Left colon (tissue), 2 donors: ENCODE measurements at regions not wholly inside any gene's neighbourhood (a gene's known extent, or its start where the extent isn't known, plus 50 kb on each side); places are given as distances from the start of the nearest gene placed in this dataset.
A peak's percentile ranks its signal among the peaks of the same experiment; 100 is the strongest.
"Not testable (repeated sequence)": the region's sequence is repeated elsewhere in the genome, so short reads cannot be mapped to it uniquely, and the experiment has no call there.

Experiments
- ATAC-seq: fragments of 200-7000 bp; cut with Tn5 transposase; one replicate; pipeline ENCODE4 v1.9.1; 2020; ENCODE audit warnings: mild to moderate bottlenecking, moderate library complexity
- DNase-seq, 2 donors: peaks; one replicate each; pipeline ENCODE4 v3.0.0-alpha.2; 2020
- intact Hi-C, 2 donors: fragments of 100-400 bp; cut with DNase I in 1 of 2; cut with micrococcal nuclease in 1 of 2; formaldehyde crosslinking; loops; one replicate each; pipeline versions ENCODE4 v1.11.2 to v1.14.0; 2022; cut with DNase I, micrococcal nuclease
- donor health status: DM: no; HTN: no; CAD: no.
- donor health status: DM: yes; HTN: yes; CAD: no.

DNA sequence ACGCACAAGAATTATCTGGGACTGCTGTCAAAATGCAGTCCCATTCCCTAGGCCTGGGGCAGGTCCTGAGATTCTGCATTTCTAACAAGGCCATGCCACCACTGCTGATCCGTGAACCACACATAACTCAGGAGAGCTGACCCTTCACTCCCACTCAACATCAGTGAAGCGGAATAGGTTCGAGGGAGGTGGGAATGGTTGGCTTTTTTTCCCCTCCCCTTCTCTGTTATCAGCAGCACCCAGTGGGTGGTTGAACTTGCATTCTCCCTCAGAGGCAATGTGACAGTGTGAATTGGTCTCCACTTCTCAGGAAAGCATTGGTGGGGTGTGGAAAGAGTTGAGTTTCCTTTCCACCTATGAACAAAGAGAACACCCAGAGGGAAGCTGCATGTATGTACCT, 344.3 kb downstream of the GADD45G start:
- intact Hi-C loops: no loop called here
- ATAC-seq (no peak), DNase-seq (no peak)

DNA sequence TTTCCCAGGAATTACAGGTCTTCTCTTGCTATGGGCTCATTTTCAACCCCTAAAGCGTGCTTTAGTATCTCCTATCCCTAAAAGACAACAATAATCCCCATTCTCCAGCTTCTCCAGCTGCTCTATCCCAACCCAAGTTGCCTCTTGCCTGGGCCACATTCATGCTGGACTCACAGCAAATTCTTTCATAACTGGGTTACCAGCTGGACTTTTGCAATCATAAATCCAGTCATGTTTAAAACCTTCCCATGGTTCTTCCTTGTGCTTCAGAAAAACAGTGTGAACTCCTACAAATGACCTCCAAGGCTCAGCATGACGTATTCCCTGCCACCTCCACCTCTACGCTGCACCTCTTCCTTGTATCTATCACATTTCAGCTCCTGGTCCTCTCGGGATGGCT, 346.9 kb downstream of the GADD45G start:
- no peak for ATAC-seq
- intact Hi-C loops: no loop called here
- DNase-seq: no peak

DNA sequence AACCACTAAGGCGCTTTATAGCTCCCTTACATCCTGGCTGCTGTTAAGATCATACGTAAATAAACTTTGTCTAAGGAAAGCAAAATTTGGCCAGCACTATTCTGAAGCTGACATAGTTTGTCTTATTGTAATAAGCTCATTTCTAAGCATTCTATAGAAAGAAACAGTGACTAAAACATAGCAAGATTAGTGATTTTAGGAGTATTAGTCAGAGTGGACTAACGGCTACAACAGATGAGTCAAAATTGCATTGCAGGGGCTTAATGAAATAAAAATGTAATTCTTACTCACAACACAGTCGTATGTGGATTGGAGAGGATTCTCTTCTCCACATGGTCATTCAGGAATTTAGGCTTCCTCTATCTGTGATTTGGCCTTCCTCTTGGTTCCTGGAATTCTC, 347.6 kb downstream of the GADD45G start:
- ATAC-seq: no peak
- DNase-seq: no peak
- intact Hi-C loops: no loop called here

- DNase-seq, ATAC-seq, intact Hi-C loops: not testable (repeated sequence)
Measured at GRCh38 chr9:89953263-89953662, 348.5 kb downstream of the GADD45G start.

DNA sequence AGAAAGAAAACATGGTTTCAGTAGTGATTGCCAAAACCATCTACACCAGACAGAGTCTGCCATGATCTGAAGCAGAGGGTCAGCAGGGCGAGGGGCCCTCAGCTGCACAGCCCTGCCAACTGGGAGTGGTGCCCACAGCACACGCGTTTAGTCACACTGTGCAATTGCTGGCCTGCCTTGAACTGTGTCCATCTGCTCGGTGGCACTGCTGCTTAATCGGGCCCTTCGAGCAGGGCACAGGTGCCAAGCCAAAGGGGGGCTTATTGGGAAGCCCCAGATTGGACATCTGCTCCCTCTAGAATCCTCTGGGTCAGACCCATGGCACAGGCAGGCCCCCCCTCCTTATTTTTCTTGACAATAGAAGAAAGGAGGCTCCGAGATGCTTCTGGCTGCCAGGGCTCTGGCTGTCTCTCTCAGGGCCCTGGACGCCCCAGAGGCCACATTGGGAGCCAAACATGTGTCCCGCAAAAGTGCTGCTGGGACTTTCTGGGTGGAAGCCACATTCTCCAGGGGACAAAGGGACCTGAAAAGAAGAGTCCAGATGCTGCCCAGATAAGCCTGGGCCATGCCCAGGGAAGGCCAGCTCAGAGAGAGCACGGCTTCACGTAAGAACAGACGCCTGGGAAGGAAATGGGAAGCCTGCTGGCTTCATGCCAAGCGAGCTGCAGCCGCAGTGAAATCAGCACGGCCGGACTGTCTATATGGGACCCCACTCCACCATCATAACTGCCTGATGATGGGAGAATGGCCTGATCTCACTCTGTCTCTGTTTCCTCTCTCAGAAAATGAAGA, 349.2 kb downstream of the GADD45G start:
- no peak for ATAC-seq
- intact Hi-C loops: no loop called here
- DNase-seq: no peak

GRCh38 chr9:89955144-89955543, 350.3 kb downstream of the GADD45G start:
- intact Hi-C loops: no loop called here
- DNase-seq (no peak), ATAC-seq (no peak)

GRCh38 chr9:89955626-89956025, 350.8 kb downstream of the GADD45G start:
- DNase-seq: no peak
- ATAC-seq: no peak
- intact Hi-C loops: no loop called here

- DNase-seq (no peak), ATAC-seq (peak; percentile 56)
- intact Hi-C loops: no loop called here
Measured at GRCh38 chr9:89956331-89956730, 351.5 kb downstream of the GADD45G start.

DNA sequence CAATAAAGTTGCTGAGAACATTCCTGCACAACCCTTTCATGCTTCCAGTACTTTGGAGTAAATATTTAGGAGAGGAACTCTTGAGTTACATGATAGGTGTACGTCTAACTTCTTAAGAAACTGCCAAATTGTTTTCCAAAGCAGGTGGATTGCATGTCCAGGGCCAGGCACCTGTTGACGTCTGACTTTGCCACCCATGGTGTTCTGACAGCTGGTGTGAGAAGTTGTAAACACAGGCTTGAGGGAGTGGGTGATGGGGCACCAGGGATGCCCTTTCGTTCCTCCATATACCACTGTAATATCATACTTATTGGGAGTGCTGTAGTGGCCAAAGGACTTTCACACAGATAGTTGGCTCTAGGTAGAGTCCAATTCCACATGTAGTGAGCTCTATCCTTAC, 352.1 kb downstream of the GADD45G start:
- DNase-seq (no peak), ATAC-seq (peak; percentile 33)
- intact Hi-C loops: no loop called here

- intact Hi-C loops: no loop called here
- ATAC-seq (no peak), DNase-seq (no peak)
Measured at GRCh38 chr9:89958086-89958485, 353.3 kb downstream of the GADD45G start.

DNA sequence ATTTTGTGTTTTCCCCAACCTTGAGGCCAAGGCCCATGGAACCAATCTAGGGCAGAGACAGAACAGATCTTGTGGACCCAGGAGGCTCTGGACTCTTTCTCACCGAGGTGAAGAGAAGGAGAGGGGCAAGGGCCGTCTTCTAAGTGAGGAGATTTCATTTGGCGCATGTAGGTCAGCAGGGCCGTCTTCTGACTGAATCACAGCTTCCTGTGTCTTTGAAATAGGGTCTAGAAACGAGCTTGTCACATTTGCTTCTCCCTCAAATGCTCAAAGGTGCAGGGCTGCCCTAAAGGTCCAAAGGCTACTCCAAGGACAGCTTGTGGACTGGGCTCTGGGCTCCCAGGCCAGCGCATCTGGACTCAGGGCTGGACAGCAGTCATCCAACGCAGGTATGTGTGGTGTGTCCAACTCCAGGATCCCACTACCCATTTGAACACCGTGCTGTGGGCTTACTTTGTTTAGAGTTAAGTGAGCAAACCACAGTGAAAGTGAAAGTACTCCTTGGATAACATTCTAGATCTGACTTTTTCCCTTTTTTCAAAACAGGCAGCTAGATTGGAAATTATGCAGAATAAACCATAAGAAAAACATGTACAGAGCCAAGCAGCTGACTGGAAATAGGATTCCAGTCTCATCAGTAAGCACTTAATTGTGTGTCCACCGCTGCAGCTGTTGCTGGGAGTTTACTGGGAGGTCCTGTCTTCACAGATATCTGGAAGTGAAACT, 357.0 kb downstream of the GADD45G start:
- DNase-seq (no peak), ATAC-seq (no peak)
- intact Hi-C loops: no loop called here

DNA sequence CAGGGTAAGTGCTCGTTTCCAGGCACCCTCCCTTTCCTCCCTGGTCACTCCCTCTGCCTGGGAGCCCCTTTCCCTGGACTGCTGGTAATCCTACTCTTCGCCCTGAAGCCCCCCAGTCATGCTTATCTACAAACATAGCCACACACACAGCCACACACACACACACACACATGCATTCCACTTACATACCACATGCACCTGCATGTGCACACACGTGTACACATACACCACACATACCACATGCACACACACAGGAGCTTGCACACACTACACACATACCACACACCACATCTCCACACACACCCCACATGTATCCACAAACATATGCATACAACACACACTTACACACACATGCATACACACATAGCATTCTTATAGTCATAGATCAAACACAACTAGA, 358.5 kb downstream of the GADD45G start:
- intact Hi-C loops: no loop called here
- ATAC-seq (no peak), DNase-seq (no peak)

DNA sequence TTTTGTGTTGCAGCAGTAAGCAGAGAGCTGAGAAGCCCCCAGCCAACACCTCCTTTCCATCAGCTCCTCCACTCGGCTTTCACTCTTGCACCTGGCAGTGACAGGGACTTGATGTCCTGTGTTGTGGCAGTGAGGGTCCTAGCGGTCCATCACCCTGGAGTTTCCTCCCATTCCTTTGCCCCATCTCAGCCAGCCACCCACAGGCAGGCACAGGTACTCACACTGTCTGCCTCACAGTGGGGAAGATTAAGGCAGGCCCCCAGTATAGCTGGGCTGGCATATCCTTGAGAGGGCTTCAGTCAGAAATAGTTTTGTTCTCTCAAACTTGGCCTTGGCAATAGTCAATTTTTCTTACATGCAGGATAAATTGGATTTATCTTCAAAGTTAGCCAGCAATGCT, 362.7 kb downstream of the GADD45G start:
- DNase-seq (no peak), ATAC-seq (no peak)
- intact Hi-C loops: no loop called here

- DNase-seq (peak; percentile 41 to 58), ATAC-seq (peak; percentile 91)
- intact Hi-C loops: no loop called here
Measured at GRCh38 chr9:89969156-89969675, 364.4 kb downstream of the GADD45G start.

GRCh38 chr9:89969881-89970639, 365.2 kb downstream of the GADD45G start:
- intact Hi-C loops: no loop called here
- peak; percentile 75 for ATAC-seq
- peak in 1 of 2 donors; percentile 55 for DNase-seq

- intact Hi-C loops: no loop called here
- DNase-seq: no peak
- ATAC-seq: no peak
Measured at GRCh38 chr9:89970701-89971100, 365.9 kb downstream of the GADD45G start.

DNA sequence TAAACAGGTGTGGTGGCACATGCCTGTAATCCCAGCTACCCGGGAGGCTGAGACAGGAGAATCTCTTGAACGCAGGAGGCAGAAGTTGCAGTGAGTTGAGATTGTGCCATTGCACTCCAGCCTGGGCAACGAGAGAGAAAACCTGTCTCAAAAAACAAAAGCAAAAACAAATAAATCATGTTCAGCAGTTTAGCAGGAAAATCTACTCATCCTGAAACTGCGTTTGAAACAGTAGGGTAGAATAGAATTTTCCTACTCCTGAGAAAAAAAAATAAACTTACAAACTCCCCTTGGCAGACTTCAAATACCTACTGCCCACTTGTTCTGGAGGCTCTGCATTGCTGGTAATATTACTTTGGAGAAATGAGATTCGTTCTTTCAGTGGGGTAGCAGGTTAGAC, 367.7 kb downstream of the GADD45G start:
- no peak for DNase-seq
- intact Hi-C loops: no loop called here
- ATAC-seq: no peak

DNA sequence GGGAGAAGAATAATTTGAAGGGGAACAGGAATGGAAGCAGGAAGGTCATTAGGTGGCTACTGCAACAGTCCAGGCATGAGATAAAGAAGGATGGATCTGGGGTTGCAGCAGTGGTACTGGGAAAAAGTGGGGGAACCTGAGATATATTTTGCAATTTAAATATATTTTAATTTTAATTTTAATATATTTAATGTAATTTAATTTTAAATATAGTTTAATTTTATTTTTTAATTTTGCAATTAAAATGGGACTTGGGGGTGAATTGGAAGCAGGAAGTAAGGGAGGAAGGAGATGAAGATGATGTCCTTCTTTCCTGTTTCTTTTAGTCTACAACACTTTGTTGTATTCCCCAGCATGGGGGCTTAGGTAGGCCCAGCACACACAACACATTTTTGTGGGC, 369.8 kb downstream of the GADD45G start:
- ATAC-seq (no peak), DNase-seq (no peak)
- intact Hi-C loops: no loop called here

- intact Hi-C loops: no loop called here
- DNase-seq (no peak), ATAC-seq (no peak)
Measured at GRCh38 chr9:89975024-89975423, 370.2 kb downstream of the GADD45G start.

DNA sequence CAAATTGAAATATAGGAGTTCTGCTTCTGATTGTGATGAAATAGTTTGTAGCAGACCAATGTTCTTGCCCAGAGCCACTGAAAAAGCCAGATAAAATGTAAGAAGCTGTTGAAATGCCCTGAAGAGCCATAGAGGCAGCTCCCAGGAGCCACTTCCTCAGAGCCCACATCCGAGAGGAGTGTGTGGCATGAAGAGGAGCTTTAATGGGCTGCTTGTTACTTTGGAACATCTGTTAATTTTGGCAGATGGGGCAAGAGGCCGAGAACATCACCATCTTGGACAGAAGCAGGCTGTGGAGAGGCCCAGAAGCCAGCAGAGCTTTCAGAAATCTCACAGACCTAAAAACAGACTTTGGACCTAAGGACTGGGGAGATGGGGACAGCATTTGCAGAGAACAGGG, 370.8 kb downstream of the GADD45G start:
- ATAC-seq (no peak), DNase-seq (no peak)
- intact Hi-C loops: no loop called here
